HCT116 (cell line): ENCODE measurements at regions not wholly inside any gene's neighbourhood (a gene's known extent, or its start where the extent isn't known, plus 50 kb on each side); places are given as distances from the start of the nearest gene placed in this dataset.
"Not testable (repeated sequence)": the region's sequence is repeated elsewhere in the genome, so short reads cannot be mapped to it uniquely, and the experiment has no call there.

ENCODE experiments used
- ELF1 ChIP-seq: IDR thresholded peaks from 2 replicates; pipeline ENCODE4 v1.6.1; 2012; ENCODE audit warnings: low read depth, borderline replicate concordance
- POLR2A ChIP-seq: IDR thresholded peaks from 2 replicates; pipeline ENCODE4 v1.7.0; 2011; ENCODE audit warnings: borderline replicate concordance; ENCODE audit not compliant: insufficient read depth, insufficient read length; ENCODE audit errors: extremely low read depth
- POLR2AphosphoS5 ChIP-seq: IDR thresholded peaks from 2 replicates; pipeline ENCODE4 v1.6.1; 2011; ENCODE audit warnings: mild to moderate bottlenecking, low read depth, low read length, moderate library complexity
- SIN3A ChIP-seq: IDR thresholded peaks from 2 replicates; pipeline ENCODE4 v1.6.1; 2012; ENCODE audit warnings: low read depth
- SP1 ChIP-seq: IDR thresholded peaks from 2 replicates; pipeline ENCODE4 v1.6.1; 2012; ENCODE audit warnings: low read depth
- SRF ChIP-seq: IDR thresholded peaks from 2 replicates; pipeline ENCODE4 v1.6.1; 2012; ENCODE audit warnings: low read depth
- ZNF274 ChIP-seq: fragments of 200-500 bp; sonication (Bioruptor generic); IDR thresholded peaks from 2 replicates; pipeline ENCODE4 v1.6.1; 2014; ENCODE audit warnings: mild to moderate bottlenecking, low read depth, low read length, inconsistent platforms
- TF ChIP-seq, protein P1 (sequence below), 3 experiments: fragments of 200-600 bp in 1 of 3; sonication (generic) in 1 of 3; IDR thresholded peaks in 2 of 3; conservative IDR thresholded peaks in 1 of 3; 2 replicates each; pipeline ENCODE4 v1.5.1; 2012 to 2017; ENCODE audit warnings: low read depth in 2 of 3, low read length in 2 of 3, antibody characterized with exemption in 1 of 3, borderline replicate concordance in 1 of 3, control low read depth in 1 of 3, mild to moderate bottlenecking in 1 of 3, mixed read lengths in 1 of 3, mixed run types in 1 of 3, moderate library complexity in 1 of 3; ENCODE audit not compliant: insufficient read depth in 1 of 3

DNA sequence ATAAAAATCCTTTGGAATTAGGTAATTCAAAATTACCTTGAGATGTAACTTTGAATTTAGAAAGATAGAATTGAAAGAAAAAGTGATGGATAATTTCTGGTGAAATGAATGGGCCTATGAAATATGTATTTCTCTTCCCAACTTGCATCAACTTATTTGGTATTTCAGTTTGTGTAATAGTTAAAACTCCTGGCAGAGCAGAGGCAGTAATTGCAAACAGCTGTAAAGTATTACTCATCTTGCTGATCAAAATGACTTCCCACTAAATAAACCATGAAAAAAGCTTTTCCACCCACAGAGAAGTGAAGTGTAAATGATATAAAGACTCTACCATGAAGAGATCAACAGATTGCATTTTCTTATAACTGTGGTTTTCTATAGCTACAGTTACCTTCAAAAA lies 201.0 kb downstream of the POTED start:
- TF ChIP-seq SP1, SRF, POLR2A, SIN3A, ELF1, POLR2AphosphoS5, ZNF274: not testable (repeated sequence)
- TF ChIP-seq, protein P1, sequence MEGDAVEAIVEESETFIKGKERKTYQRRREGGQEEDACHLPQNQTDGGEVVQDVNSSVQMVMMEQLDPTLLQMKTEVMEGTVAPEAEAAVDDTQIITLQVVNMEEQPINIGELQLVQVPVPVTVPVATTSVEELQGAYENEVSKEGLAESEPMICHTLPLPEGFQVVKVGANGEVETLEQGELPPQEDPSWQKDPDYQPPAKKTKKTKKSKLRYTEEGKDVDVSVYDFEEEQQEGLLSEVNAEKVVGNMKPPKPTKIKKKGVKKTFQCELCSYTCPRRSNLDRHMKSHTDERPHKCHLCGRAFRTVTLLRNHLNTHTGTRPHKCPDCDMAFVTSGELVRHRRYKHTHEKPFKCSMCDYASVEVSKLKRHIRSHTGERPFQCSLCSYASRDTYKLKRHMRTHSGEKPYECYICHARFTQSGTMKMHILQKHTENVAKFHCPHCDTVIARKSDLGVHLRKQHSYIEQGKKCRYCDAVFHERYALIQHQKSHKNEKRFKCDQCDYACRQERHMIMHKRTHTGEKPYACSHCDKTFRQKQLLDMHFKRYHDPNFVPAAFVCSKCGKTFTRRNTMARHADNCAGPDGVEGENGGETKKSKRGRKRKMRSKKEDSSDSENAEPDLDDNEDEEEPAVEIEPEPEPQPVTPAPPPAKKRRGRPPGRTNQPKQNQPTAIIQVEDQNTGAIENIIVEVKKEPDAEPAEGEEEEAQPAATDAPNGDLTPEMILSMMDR (IDR thresholded peaks at IDR 0.05 in 2 of 3, conservative IDR thresholded peaks at IDR 0.05 in 1 of 3; ENCODE audit: borderline replicate concordance in 1 of 3, insufficient read depth in 1 of 3, low read depth in 2 of 3, low read length in 2 of 3): not testable (repeated sequence)
